Heart right ventricle (tissue), 16 donors: ENCODE measurements at regions not wholly inside any gene's neighbourhood (a gene's known extent, or its start where the extent isn't known, plus 50 kb on each side); places are given as distances from the start of the nearest gene placed in this dataset.

Source experiments
- ATAC-seq, 8 donors: fragments of 200-7000 bp; cut with Tn5 transposase; one replicate each; pipeline ENCODE4 v1.9.1; 2020; ENCODE audit warnings: mild to moderate bottlenecking in 8 of 8, moderate library complexity in 8 of 8, moderate number of reproducible peaks in 1 of 8
- DNase-seq, 2 donors: peaks; one replicate each; pipeline ENCODE4 v3.0.0-alpha.2; 2020
- H3K27ac ChIP-seq, 10 donors: fragments of 200-600 bp; sonication (generic) in 2 of 10; one replicate each; pipeline versions ENCODE4 v1.5.0 to v1.8.0; 2020 to 2022; ENCODE audit warnings: mild to moderate bottlenecking in 3 of 10
- H3K27me3 ChIP-seq, 7 donors: fragments of 200-600 bp; one replicate each; pipeline ENCODE4 v1.8.0; 2021 to 2022; ENCODE audit warnings: mild to moderate bottlenecking in 2 of 7
- H3K36me3 ChIP-seq, 9 donors: fragments of 200-600 bp; sonication (generic) in 1 of 9; one replicate each; pipeline versions ENCODE4 v1.5.0 to v1.8.0; 2020 to 2022; ENCODE audit warnings: mild to moderate bottlenecking in 2 of 9
- H3K4me1 ChIP-seq, 9 donors: fragments of 200-600 bp; sonication (generic) in 1 of 9; one replicate each; pipeline versions ENCODE4 v1.5.0 to v1.8.0; 2020 to 2022; ENCODE audit warnings: mild to moderate bottlenecking in 4 of 9
- H3K4me3 ChIP-seq, 10 donors: fragments of 200-600 bp; sonication (generic) in 2 of 10; one replicate each; pipeline versions ENCODE4 v1.5.0 to v1.8.0; 2020 to 2022; ENCODE audit warnings: mild to moderate bottlenecking in 7 of 10, moderate library complexity in 2 of 10
- H3K9me3 ChIP-seq, 11 donors: fragments of 200-600 bp in 10 of 11; sonication (generic) in 2 of 11; one replicate each; pipeline versions ENCODE4 v1.5.0 to v1.8.0; 2013 to 2022; ENCODE audit warnings: mild to moderate bottlenecking in 2 of 11, control low read depth in 1 of 11, moderate library complexity in 1 of 11
- CTCF ChIP-seq, 9 donors: fragments of 200-600 bp; sonication (generic) in 2 of 9; IDR thresholded peaks; one replicate each; pipeline versions ENCODE4 v1.5.0 to v1.8.0; 2021 to 2022; ENCODE audit warnings: antibody characterized with exemption in 9 of 9, mild to moderate bottlenecking in 5 of 9, moderate library complexity in 1 of 9
- WGBS, 2 donors: extraction: QIAGEN DNeasy Blood & Tissue Kit; methylation state at CpG; one replicate each; pipeline ENCODE4 v1.1.7; 2013; ENCODE audit warnings: inconsistent platforms in 1 of 2; 5-methylcytosine and 5-hydroxymethylcytosine counted together
- intact Hi-C, 10 donors: fragments of 100-400 bp; cut with DNase I; formaldehyde crosslinking; loops; one replicate each; pipeline versions ENCODE4 v1.11.1 to v1.14.2; 2022
- donor health status: Arrhythmogenic right ventricular cardiomyopathy.
- donor health status: ischemic (EF 13 %, LVEDD 7.1; RV severe dilation, severe dysfunction).
- donor health status: healthy with polysubstance abuse.
- donor health status: DM: no; HTN: yes; CAD: no.
- donor health status: DM: no; HTN: no; CAD: no.
- donor health status: ischemic (EF 25% LVEDD 6.9; RV normal size, moderate dysfunction).
- donor health status: ischemic (EF 25% LVEDD 5.7; RV mildly dilated, moderate dysfunction).
- donor health status: healthy.
- donor health status: DM: yes; HTN: yes; CAD: no.
- donor health status: Ischemic cardiomyopathy.
- donor health status: ischemic (EF 35%, LVEDD 5.7; RV mildly dilated, moderate dysfunction).
- donor health status: nonischemic (EF 11% LVEDD 7.7; RV severe dilation, severe dysfunction).
- donor health status: DM: yes; HTN: yes; CAD: no.
- donor health status: PGD.
- donor health status: ischemic (EF 29% LVEDD 5.4; RV normal size, mild dysfunction).
- donor health status: nonischemic (EF 23%, LVEDD 6.1; RV moderate dilation, normal function).

GRCh38 chr6:66675906-66676305 lies 968.9 kb upstream of the EYS start:
- Histone ChIP-seq H3K27me3 (no peaks in the 10 kb centered on the region), H3K36me3 (no peaks in the 10 kb centered on the region), H3K9me3 (peaks cover 0 to 8% (median 0%) of the 10 kb centered on the region in 11 donors), H3K27ac (no peak overlapping the region), H3K4me3 (no peak overlapping the region), H3K4me1 (no peaks in the 10 kb centered on the region)
- DNase-seq (no peak), ATAC-seq (no peak)
- 66 to 78% methylated on average over 5 of the region's 5 CpGs for WGBS, 2 donors
- intact Hi-C loops = no loop called here
- TF ChIP-seq CTCF (IDR thresholded peaks at IDR 0.05) = no peak

GRCh38 chr6:66664112-66664511 lies 957.1 kb upstream of the EYS start:
- Histone ChIP-seq H3K27ac (no peak overlapping the region), H3K27me3 (no peaks in the 10 kb centered on the region), H3K4me1 (no peaks in the 10 kb centered on the region), H3K4me3 (no peak overlapping the region), H3K36me3 (no peaks in the 10 kb centered on the region), H3K9me3 (peaks cover 0 to 6% (median 0%) of the 10 kb centered on the region in 11 donors)
- TF ChIP-seq CTCF (IDR thresholded peaks at IDR 0.05) = no peak
- intact Hi-C loops = no loop called here
- WGBS, 2 donors = 92% methylated on average over 4 of the region's 4 CpGs
- ATAC-seq = no peak
- no peak for DNase-seq

DNA sequence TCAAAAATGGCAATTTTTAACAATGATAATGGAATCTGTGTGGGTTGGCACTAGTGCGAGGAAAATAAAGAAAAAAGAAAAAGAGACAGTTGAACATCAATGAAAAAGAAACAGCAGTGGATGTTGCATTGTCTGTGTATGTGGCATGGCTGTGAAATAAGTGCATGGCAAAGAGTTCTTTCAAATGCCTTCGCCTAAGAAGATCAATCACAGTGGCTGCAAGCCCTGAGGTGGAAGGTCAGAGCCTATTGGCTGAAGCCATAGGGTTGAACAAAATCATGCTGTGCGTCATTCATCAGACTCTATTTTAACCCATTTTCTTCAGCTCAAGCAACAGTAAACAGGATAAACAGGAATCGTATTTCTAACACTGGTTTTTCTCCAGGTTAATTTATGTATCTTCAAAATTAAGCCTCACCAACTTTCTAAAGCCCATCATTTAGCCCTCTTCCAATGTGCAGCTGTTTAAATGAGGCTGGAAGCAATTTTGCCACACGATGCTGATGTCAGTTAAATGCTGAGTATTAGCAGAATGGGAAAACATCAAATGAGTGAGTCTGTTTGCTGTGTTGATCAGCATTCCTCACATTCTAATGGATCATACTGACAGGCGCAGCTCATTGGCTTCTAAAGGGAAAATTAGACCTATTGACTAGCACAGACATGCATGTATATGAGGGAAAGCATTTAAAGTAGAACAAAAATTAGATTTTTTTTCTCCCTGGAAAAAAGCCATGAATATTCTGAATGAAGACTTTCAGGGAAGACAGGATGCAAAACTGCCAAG lies 955.9 kb upstream of the EYS start:
- intact Hi-C loops = no loop called here
- Histone ChIP-seq H3K4me3 (no peak overlapping the region), H3K27me3 (no peaks in the 10 kb centered on the region), H3K9me3 (peaks cover 0 to 6% (median 0%) of the 10 kb centered on the region in 11 donors), H3K36me3 (no peaks in the 10 kb centered on the region), H3K4me1 (no peaks in the 10 kb centered on the region), H3K27ac (no peak overlapping the region)
- no peak for DNase-seq
- no peak for ATAC-seq
- WGBS, 2 donors = 61 to 62% methylated on average over 6 of the region's 6 CpGs
- TF ChIP-seq CTCF (IDR thresholded peaks at IDR 0.05) = no peak

DNA sequence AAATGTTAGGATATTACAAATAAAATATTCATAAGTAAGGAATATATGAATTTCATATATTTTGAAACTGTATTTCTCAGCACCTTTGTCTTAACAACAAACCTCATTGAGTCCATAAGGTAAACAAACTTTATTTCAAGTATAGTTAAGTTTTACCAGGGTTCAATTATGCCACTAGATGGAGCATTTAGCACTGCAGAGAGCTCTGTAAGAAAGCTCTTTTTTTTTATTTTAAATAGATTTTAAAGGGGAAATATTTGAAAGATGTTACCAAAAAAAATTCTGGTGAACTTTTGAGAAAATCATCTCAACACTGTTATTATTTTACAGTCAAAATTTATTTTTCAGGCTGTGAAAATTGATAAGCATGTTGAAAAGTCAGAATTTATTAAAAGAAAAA lies 955.2 kb upstream of the EYS start:
- Histone ChIP-seq H3K4me3 (no peak overlapping the region), H3K36me3 (no peaks in the 10 kb centered on the region), H3K27ac (no peak overlapping the region), H3K4me1 (no peaks in the 10 kb centered on the region), H3K27me3 (no peaks in the 10 kb centered on the region), H3K9me3 (peaks cover 0 to 13% (median 0%) of the 10 kb centered on the region in 11 donors)
- intact Hi-C loops = no loop called here
- peak in 6 of 9 donors; percentile 26 to 46 (median 38) for TF ChIP-seq CTCF (IDR thresholded peaks at IDR 0.05)
- ATAC-seq (no peak), DNase-seq (no peak)
